ENCODE measurements at regions not wholly inside any gene's neighbourhood (a gene's known extent, or its start where the extent isn't known, plus 50 kb on each side); places are given as distances from the start of the nearest gene placed in this dataset.

GRCh38 chr16:14351647-14352046, 278.4 kb downstream of the PARN start:
- Mint-ChIP-seq H3K4me1 (ENCODE audit: low read depth) (peaks cover 7% of the 10 kb centered on the region), H3K27me3 (ENCODE audit: low read depth) (peaks cover 4% of the 10 kb centered on the region), H3K9me3 (no peaks in the 10 kb centered on the region), H3K27ac (no peak overlapping the region), H3K4me3 (no peak overlapping the region), H3K36me3 (ENCODE audit: low read depth) (no peaks in the 10 kb centered on the region)
- DNase-seq (ENCODE audit: low spot score) = no peak

GRCh38 chr16:14350626-14351025, 279.4 kb downstream of the PARN start:
- H3K4me1 Mint-ChIP-seq (ENCODE audit: low read depth) = peaks cover 7% of the 10 kb centered on the region
- H3K36me3 Mint-ChIP-seq (ENCODE audit: low read depth) = no peaks in the 10 kb centered on the region
- H3K27me3 Mint-ChIP-seq (ENCODE audit: low read depth) = peaks cover 4% of the 10 kb centered on the region
- H3K4me3 Mint-ChIP-seq = no peak overlapping the region
- DNase-seq (ENCODE audit: low spot score) = no peak
- H3K27ac Mint-ChIP-seq = no peak overlapping the region
- H3K9me3 Mint-ChIP-seq = no peaks in the 10 kb centered on the region

GRCh38 chr16:14350081-14350480, 279.0 kb downstream of the MRTFB start:
- Mint-ChIP-seq H3K4me3 (no peak overlapping the region), H3K9me3 (no peaks in the 10 kb centered on the region), H3K4me1 (ENCODE audit: low read depth) (peaks cover 4% of the 10 kb centered on the region), H3K27ac (no peak overlapping the region), H3K36me3 (ENCODE audit: low read depth) (no peaks in the 10 kb centered on the region), H3K27me3 (ENCODE audit: low read depth) (peaks cover 2% of the 10 kb centered on the region)
- DNase-seq (ENCODE audit: low spot score) = no peak

- no peaks in the 10 kb centered on the region for H3K36me3 Mint-ChIP-seq (ENCODE audit: low read depth)
- peaks cover 4% of the 10 kb centered on the region for H3K27me3 Mint-ChIP-seq (ENCODE audit: low read depth)
- no peak for DNase-seq (ENCODE audit: low spot score)
- H3K4me3 Mint-ChIP-seq = no peak overlapping the region
- H3K4me1 Mint-ChIP-seq (ENCODE audit: low read depth) = no peaks in the 10 kb centered on the region
- peaks cover 7% of the 10 kb centered on the region for H3K9me3 Mint-ChIP-seq
- H3K27ac Mint-ChIP-seq = no peak overlapping the region
These were observed 276.6 kb downstream of the MRTFB start for GRCh38 chr16:14347706-14348105.

GRCh38 chr16:14346278-14347142, 275.4 kb downstream of the MRTFB start:
- peaks cover 11% of the 10 kb centered on the region for H3K9me3 Mint-ChIP-seq
- no peaks in the 10 kb centered on the region for H3K36me3 Mint-ChIP-seq (ENCODE audit: low read depth)
- peaks cover 6% of the 10 kb centered on the region for H3K27me3 Mint-ChIP-seq (ENCODE audit: low read depth)
- no peaks in the 10 kb centered on the region for H3K4me1 Mint-ChIP-seq (ENCODE audit: low read depth)
- no peak for DNase-seq (ENCODE audit: low spot score)
- H3K27ac Mint-ChIP-seq = no peak overlapping the region
- H3K4me3 Mint-ChIP-seq = no peak overlapping the region

- H3K36me3 Mint-ChIP-seq (ENCODE audit: low read depth) = no peaks in the 10 kb centered on the region
- H3K27ac Mint-ChIP-seq = no peak overlapping the region
- H3K27me3 Mint-ChIP-seq (ENCODE audit: low read depth) = peaks cover 6% of the 10 kb centered on the region
- DNase-seq (ENCODE audit: low spot score) = no peak
- H3K9me3 Mint-ChIP-seq = peaks cover 11% of the 10 kb centered on the region
- no peak overlapping the region for H3K4me3 Mint-ChIP-seq
- H3K4me1 Mint-ChIP-seq (ENCODE audit: low read depth) = no peaks in the 10 kb centered on the region
These were observed 274.5 kb downstream of the MRTFB start for GRCh38 chr16:14345512-14346115.

- H3K4me3 Mint-ChIP-seq = no peak overlapping the region
These were observed 273.8 kb downstream of the MRTFB start for GRCh38 chr16:14344945-14345344.

GRCh38 chr16:14344292-14344691, 273.2 kb downstream of the MRTFB start:
- Mint-ChIP-seq H3K36me3 (ENCODE audit: low read depth) (no peaks in the 10 kb centered on the region), H3K27me3 (ENCODE audit: low read depth) (peaks cover 6% of the 10 kb centered on the region), H3K4me3 (no peak overlapping the region), H3K9me3 (peaks cover 16% of the 10 kb centered on the region), H3K4me1 (ENCODE audit: low read depth) (no peaks in the 10 kb centered on the region), H3K27ac (no peak overlapping the region)
- DNase-seq (ENCODE audit: low spot score) = no peak

More at GRCh38 chr16:14344945-14345344, 273.8 kb downstream of the MRTFB start:
- H3K4me1 Mint-ChIP-seq (ENCODE audit: low read depth) = no peaks in the 10 kb centered on the region
- peaks cover 12% of the 10 kb centered on the region for H3K9me3 Mint-ChIP-seq
- H3K27ac Mint-ChIP-seq = no peak overlapping the region
- DNase-seq (ENCODE audit: low spot score) = no peak
- peaks cover 6% of the 10 kb centered on the region for H3K27me3 Mint-ChIP-seq (ENCODE audit: low read depth)
- no peaks in the 10 kb centered on the region for H3K36me3 Mint-ChIP-seq (ENCODE audit: low read depth)

GRCh38 chr16:14341324-14342225, 270.5 kb downstream of the MRTFB start:
- Mint-ChIP-seq H3K27ac (no peak overlapping the region), H3K9me3 (peaks cover 16% of the 10 kb centered on the region), H3K4me1 (ENCODE audit: low read depth) (no peaks in the 10 kb centered on the region), H3K4me3 (no peak overlapping the region), H3K27me3 (ENCODE audit: low read depth) (peaks cover 6% of the 10 kb centered on the region), H3K36me3 (ENCODE audit: low read depth) (no peaks in the 10 kb centered on the region)
- no peak for DNase-seq (ENCODE audit: low spot score)

- Mint-ChIP-seq H3K4me3 (no peak overlapping the region), H3K27ac (no peak overlapping the region), H3K36me3 (ENCODE audit: low read depth) (no peaks in the 10 kb centered on the region), H3K9me3 (peaks cover 19% of the 10 kb centered on the region), H3K4me1 (ENCODE audit: low read depth) (no peaks in the 10 kb centered on the region), H3K27me3 (ENCODE audit: low read depth) (peaks cover 6% of the 10 kb centered on the region)
- no peak for DNase-seq (ENCODE audit: low spot score)
These were observed 268.6 kb downstream of the MRTFB start for GRCh38 chr16:14339694-14340093.

GRCh38 chr16:14338969-14339368, 267.9 kb downstream of the MRTFB start:
- no peak for DNase-seq (ENCODE audit: low spot score)
- no peak overlapping the region for H3K27ac Mint-ChIP-seq
- peaks cover 6% of the 10 kb centered on the region for H3K27me3 Mint-ChIP-seq (ENCODE audit: low read depth)
- H3K36me3 Mint-ChIP-seq (ENCODE audit: low read depth) = no peaks in the 10 kb centered on the region
- H3K9me3 Mint-ChIP-seq = peaks cover 19% of the 10 kb centered on the region
- H3K4me1 Mint-ChIP-seq (ENCODE audit: low read depth) = no peaks in the 10 kb centered on the region
- no peak overlapping the region for H3K4me3 Mint-ChIP-seq

GRCh38 chr16:14338236-14338635, 267.1 kb downstream of the MRTFB start:
- no peaks in the 10 kb centered on the region for H3K4me1 Mint-ChIP-seq (ENCODE audit: low read depth)
- peaks cover 17% of the 10 kb centered on the region for H3K9me3 Mint-ChIP-seq
- H3K27me3 Mint-ChIP-seq (ENCODE audit: low read depth) = peaks cover 6% of the 10 kb centered on the region
- DNase-seq (ENCODE audit: low spot score) = no peak
- H3K36me3 Mint-ChIP-seq (ENCODE audit: low read depth) = no peaks in the 10 kb centered on the region
- H3K4me3 Mint-ChIP-seq = no peak overlapping the region
- no peak overlapping the region for H3K27ac Mint-ChIP-seq

- H3K27ac Mint-ChIP-seq = no peak overlapping the region
- DNase-seq (ENCODE audit: low spot score) = no peak
- no peaks in the 10 kb centered on the region for H3K36me3 Mint-ChIP-seq (ENCODE audit: low read depth)
- peaks cover 12% of the 10 kb centered on the region for H3K9me3 Mint-ChIP-seq
- peaks cover 3% of the 10 kb centered on the region for H3K27me3 Mint-ChIP-seq (ENCODE audit: low read depth)
- no peak overlapping the region for H3K4me3 Mint-ChIP-seq
- no peaks in the 10 kb centered on the region for H3K4me1 Mint-ChIP-seq (ENCODE audit: low read depth)
These were observed 266.4 kb downstream of the MRTFB start for GRCh38 chr16:14337303-14338191.
